Sigmoid colon (tissue), 4 donors: ENCODE measurements at regions not wholly inside any gene's neighbourhood (a gene's known extent, or its start where the extent isn't known, plus 50 kb on each side); places are given as distances from the start of the nearest gene placed in this dataset.

Experiments used
- POLR2A ChIP-seq, 2 donors: fragments of 450-650 bp; IDR thresholded peaks; one replicate each; pipeline ENCODE4 v1.6.1; 2016; ENCODE audit warnings: antibody characterized with exemption in 2 of 2, mild to moderate bottlenecking in 2 of 2, moderate library complexity in 2 of 2
- POLR2AphosphoS5 ChIP-seq, 4 donors: sonication (generic); formaldehyde crosslinking; IDR thresholded peaks; one replicate each; pipeline ENCODE4 v1.6.1; 2017; ENCODE audit warnings: antibody characterized with exemption in 4 of 4
- TF ChIP-seq, protein P1 (sequence below), 4 experiments: fragments of 450-650 bp in 3 of 4; fragments of 200-600 bp in 1 of 4; IDR thresholded peaks; one replicate each; pipeline ENCODE4 v1.5.1; 2016 to 2019; ENCODE audit warnings: antibody characterized with exemption in 4 of 4, mild to moderate bottlenecking in 3 of 4, moderate library complexity in 2 of 4

GRCh38 chr6:81894788-81895271 lies 142.3 kb upstream of the TENT5A start:
- TF ChIP-seq, protein P1, sequence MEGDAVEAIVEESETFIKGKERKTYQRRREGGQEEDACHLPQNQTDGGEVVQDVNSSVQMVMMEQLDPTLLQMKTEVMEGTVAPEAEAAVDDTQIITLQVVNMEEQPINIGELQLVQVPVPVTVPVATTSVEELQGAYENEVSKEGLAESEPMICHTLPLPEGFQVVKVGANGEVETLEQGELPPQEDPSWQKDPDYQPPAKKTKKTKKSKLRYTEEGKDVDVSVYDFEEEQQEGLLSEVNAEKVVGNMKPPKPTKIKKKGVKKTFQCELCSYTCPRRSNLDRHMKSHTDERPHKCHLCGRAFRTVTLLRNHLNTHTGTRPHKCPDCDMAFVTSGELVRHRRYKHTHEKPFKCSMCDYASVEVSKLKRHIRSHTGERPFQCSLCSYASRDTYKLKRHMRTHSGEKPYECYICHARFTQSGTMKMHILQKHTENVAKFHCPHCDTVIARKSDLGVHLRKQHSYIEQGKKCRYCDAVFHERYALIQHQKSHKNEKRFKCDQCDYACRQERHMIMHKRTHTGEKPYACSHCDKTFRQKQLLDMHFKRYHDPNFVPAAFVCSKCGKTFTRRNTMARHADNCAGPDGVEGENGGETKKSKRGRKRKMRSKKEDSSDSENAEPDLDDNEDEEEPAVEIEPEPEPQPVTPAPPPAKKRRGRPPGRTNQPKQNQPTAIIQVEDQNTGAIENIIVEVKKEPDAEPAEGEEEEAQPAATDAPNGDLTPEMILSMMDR (IDR thresholded peaks at IDR 0.05), result no peak
- TF ChIP-seq POLR2AphosphoS5 (IDR thresholded peaks at IDR 0.05), result peak in 2 of 4 donors; percentile 18 to 36
- TF ChIP-seq POLR2A (IDR thresholded peaks at IDR 0.05), result no peak
